Keratinocyte (primary cell): ENCODE measurements at regions not wholly inside any gene's neighbourhood (a gene's known extent, or its start where the extent isn't known, plus 50 kb on each side); places are given as distances from the start of the nearest gene placed in this dataset.

ENCODE experiments used
- DNase-seq: peaks from one replicate; pipeline ENCODE4 v3.0.0-alpha.2; 2011; ENCODE audit warnings: low read depth, missing footprints, low spot score
- FAIRE-seq: peaks from 2 replicates; lab custom pipeline; 2011; peaks lifted over from hg19 to GRCh38; lab: Jason Lieb, UNC
- H2AFZ ChIP-seq: 2 replicates; pipeline ENCODE4 v1.6.0; 2012; ENCODE audit warnings: low read length, control low read depth, inconsistent platforms; ENCODE audit not compliant: control insufficient read depth
- H3K27ac ChIP-seq: 2 replicates; pipeline ENCODE4 v1.5.1; 2011; ENCODE audit warnings: low read length; ENCODE audit not compliant: control insufficient read depth, insufficient read depth
- H3K27me3 ChIP-seq: 3 replicates; pipeline ENCODE4 v1.6.0; 2011; ENCODE audit warnings: low read length; ENCODE audit not compliant: control insufficient read depth, insufficient read depth; ENCODE audit errors: extremely low read depth
- H3K36me3 ChIP-seq, 2 experiments: 2 replicates in 1 of 2; 3 replicates in 1 of 2; pipeline ENCODE4 v1.5.1; 2011; ENCODE audit warnings: low read length in 2 of 2, mild to moderate bottlenecking in 1 of 2; ENCODE audit not compliant: control insufficient read depth in 2 of 2, insufficient read depth in 2 of 2; ENCODE audit errors: extremely low read depth in 1 of 2
- H3K4me1 ChIP-seq: 3 replicates; pipeline ENCODE4 v1.5.1; 2011; ENCODE audit warnings: low read length; ENCODE audit not compliant: control insufficient read depth, insufficient read depth; ENCODE audit errors: extremely low read depth
- H3K4me2 ChIP-seq: 3 replicates; pipeline ENCODE4 v1.6.0; 2011; ENCODE audit warnings: low read depth, low read length; ENCODE audit not compliant: control insufficient read depth, insufficient read depth; ENCODE audit errors: extremely low read depth
- H3K4me3 ChIP-seq, 3 experiments: fragments of 200-600 bp in 1 of 3; sonication (generic) in 1 of 3; 2 replicates in 2 of 3; 3 replicates in 1 of 3; pipeline ENCODE4 v1.5.1; 2011 to 2016; ENCODE audit warnings: low read length in 3 of 3, mild to moderate bottlenecking in 3 of 3, control low read depth in 2 of 3, inconsistent platforms in 1 of 3, low read depth in 1 of 3, mixed read lengths in 1 of 3, mixed run types in 1 of 3, moderate library complexity in 1 of 3; ENCODE audit not compliant: control insufficient read depth in 2 of 3, insufficient read depth in 2 of 3; ENCODE audit errors: extremely low read depth in 1 of 3
- H3K79me2 ChIP-seq: 2 replicates; pipeline ENCODE4 v1.6.0; 2012; ENCODE audit warnings: low read length; ENCODE audit not compliant: control insufficient read depth, insufficient read depth
- H3K9ac ChIP-seq: 3 replicates; pipeline ENCODE4 v1.6.0; 2011; ENCODE audit warnings: low read length; ENCODE audit not compliant: control insufficient read depth, insufficient read depth; ENCODE audit errors: extremely low read depth
- H3K9me1 ChIP-seq: 3 replicates; pipeline ENCODE4 v1.6.0; 2011; ENCODE audit warnings: low read length; ENCODE audit not compliant: control insufficient read depth, insufficient read depth; ENCODE audit errors: extremely low read depth
- H3K9me3 ChIP-seq: 2 replicates; pipeline ENCODE4 v1.5.1; 2012; ENCODE audit warnings: low read depth, low read length; ENCODE audit not compliant: control insufficient read depth
- H4K20me1 ChIP-seq: 3 replicates; pipeline ENCODE4 v1.6.0; 2011; ENCODE audit warnings: low read length; ENCODE audit not compliant: control insufficient read depth, insufficient read depth; ENCODE audit errors: extremely low read depth
- EZH2 ChIP-seq: IDR thresholded peaks from one replicate; pipeline ENCODE4 v1.6.1; 2012; ENCODE audit warnings: inconsistent platforms, mild to moderate bottlenecking, low read length, moderate library complexity
- dilution Hi-C: fragments of 300-500 bp; cut with MboI; formaldehyde crosslinking; loops from one replicate; pipeline ENCODE4 v1.7.0; 2020; ENCODE audit warnings: low sequenced_read_pairs; ENCODE audit not compliant: extremely low pct_ligation_motif_present
- TF ChIP-seq, protein P1 (sequence below), 3 experiments: IDR thresholded peaks in 1 of 3; conservative IDR thresholded peaks in 1 of 3; optimal IDR thresholded peaks in 1 of 3; 2 replicates in 2 of 3; 3 replicates in 1 of 3; pipeline versions ENCODE3 to v1.5.1; 2011; ENCODE audit warnings: low read length in 3 of 3, mild to moderate bottlenecking in 3 of 3, moderate library complexity in 2 of 3, control low read depth in 1 of 3, inconsistent platforms in 1 of 3; ENCODE audit not compliant: insufficient read depth in 2 of 3; ENCODE audit errors: extremely low read depth in 1 of 3

DNA sequence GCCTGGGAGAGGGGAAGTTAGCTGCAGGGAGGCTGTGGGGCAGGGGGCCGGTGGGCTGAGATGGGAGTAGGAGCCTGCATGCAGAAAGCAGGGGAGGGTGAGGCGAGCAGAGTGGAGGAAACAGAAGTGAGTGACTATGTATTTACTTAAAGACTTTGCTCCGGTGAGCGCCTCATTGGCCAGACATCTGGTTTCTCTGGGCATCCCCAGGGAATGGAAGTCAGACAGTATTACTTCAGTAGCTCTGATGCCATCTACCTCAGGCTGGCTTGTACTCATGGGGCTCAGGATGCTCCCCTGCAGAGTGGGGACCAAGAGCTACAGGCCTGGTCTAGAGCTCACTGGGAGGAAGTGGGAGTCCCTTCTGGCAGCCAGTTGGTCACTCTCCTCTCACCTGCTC is 78.2 kb upstream of the ARAP3 start:
- TF ChIP-seq EZH2: no peak
- TF ChIP-seq, protein P1, sequence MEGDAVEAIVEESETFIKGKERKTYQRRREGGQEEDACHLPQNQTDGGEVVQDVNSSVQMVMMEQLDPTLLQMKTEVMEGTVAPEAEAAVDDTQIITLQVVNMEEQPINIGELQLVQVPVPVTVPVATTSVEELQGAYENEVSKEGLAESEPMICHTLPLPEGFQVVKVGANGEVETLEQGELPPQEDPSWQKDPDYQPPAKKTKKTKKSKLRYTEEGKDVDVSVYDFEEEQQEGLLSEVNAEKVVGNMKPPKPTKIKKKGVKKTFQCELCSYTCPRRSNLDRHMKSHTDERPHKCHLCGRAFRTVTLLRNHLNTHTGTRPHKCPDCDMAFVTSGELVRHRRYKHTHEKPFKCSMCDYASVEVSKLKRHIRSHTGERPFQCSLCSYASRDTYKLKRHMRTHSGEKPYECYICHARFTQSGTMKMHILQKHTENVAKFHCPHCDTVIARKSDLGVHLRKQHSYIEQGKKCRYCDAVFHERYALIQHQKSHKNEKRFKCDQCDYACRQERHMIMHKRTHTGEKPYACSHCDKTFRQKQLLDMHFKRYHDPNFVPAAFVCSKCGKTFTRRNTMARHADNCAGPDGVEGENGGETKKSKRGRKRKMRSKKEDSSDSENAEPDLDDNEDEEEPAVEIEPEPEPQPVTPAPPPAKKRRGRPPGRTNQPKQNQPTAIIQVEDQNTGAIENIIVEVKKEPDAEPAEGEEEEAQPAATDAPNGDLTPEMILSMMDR (optimal IDR thresholded peaks at IDR 0.05 in 1 of 3, IDR thresholded peaks at IDR 0.05 in 1 of 3, conservative IDR thresholded peaks at IDR 0.05 in 1 of 3; ENCODE audit: extremely low read depth in 1 of 3, insufficient read depth in 2 of 3, low read length in 3 of 3): no peak
- Histone ChIP-seq H3K79me2 (no peaks in the 10 kb centered on the region), H3K4me3 (no peak overlapping the region), H3K9me3 (no peaks in the 10 kb centered on the region), H3K9ac (no peak overlapping the region), H3K27ac (no peak overlapping the region), H4K20me1 (no peaks in the 10 kb centered on the region), H3K4me1 (no peaks in the 10 kb centered on the region), H3K36me3 (no peaks in the 10 kb centered on the region), H3K9me1 (no peaks in the 10 kb centered on the region), H3K4me2 (no peak overlapping the region), H2AFZ (no peak overlapping the region), H3K27me3 (peaks cover 52% of the 10 kb centered on the region)
- FAIRE-seq: no peak
- dilution Hi-C loops: no loop called here
- no peak for DNase-seq

DNA sequence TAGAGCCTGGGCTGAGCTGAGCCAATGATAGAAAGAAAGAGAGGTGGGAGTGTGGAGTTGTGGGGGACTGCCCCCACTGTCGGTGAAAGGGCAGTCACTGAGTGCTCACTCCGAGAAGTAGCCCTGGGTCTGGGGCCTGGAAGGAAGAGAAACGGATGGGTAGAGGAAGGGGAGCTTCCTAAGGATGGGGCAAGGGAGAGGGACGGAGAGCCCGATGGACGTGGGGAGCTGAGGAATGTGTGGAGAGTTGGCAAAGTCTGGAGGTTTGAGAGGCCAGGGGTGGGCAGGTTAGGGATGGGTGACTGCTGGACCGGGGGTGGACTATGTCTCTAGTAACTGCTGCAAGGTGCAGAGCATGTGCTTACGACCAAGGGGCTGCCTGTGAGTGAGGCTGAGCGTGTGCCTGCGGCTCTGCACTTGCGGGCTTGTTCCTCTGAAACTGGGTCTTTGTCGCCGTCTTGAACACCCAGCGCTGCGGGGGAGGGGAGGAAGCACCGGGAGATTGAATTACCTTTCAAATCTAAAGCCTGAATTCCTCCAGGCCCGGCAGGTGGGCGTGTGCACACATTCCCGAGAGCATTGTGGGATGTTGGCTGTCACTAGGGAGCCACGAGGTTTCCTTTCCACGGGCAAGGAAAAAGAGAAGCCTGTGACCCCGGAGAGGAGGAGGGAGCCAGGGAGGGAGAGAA is 76.4 kb upstream of the ARAP3 start:
- no peak overlapping the region for H2AFZ ChIP-seq
- no peak overlapping the region for H3K4me3 ChIP-seq
- H3K9me3 ChIP-seq: no peaks in the 10 kb centered on the region
- no peaks in the 10 kb centered on the region for H3K79me2 ChIP-seq
- DNase-seq (no peak), FAIRE-seq (no peak)
- no peak overlapping the region for H3K27ac ChIP-seq
- no peak overlapping the region for H3K9ac ChIP-seq
- peaks cover 62% of the 10 kb centered on the region for H3K27me3 ChIP-seq
- TF ChIP-seq EZH2: no peak
- TF ChIP-seq, protein P1 (optimal IDR thresholded peaks at IDR 0.05 in 1 of 3, IDR thresholded peaks at IDR 0.05 in 1 of 3, conservative IDR thresholded peaks at IDR 0.05 in 1 of 3; ENCODE audit: extremely low read depth in 1 of 3, insufficient read depth in 2 of 3, low read length in 3 of 3): no peak
- no peaks in the 10 kb centered on the region for H3K36me3 ChIP-seq
- no peaks in the 10 kb centered on the region for H3K9me1 ChIP-seq
- no peaks in the 10 kb centered on the region for H4K20me1 ChIP-seq
- dilution Hi-C loops: no loop called here
- H3K4me2 ChIP-seq: no peak overlapping the region
- no peaks in the 10 kb centered on the region for H3K4me1 ChIP-seq
